IPS-15b (cell line): ENCODE measurements at regions not wholly inside any gene's neighbourhood (a gene's known extent, or its start where the extent isn't known, plus 50 kb on each side); places are given as distances from the start of the nearest gene placed in this dataset.

ENCODE experiments used
- H3K27me3 ChIP-seq: one replicate; pipeline ENCODE4 v1.6.1; 2013; ENCODE audit warnings: low read length; ENCODE audit not compliant: control insufficient read depth, insufficient read depth
- H3K36me3 ChIP-seq: one replicate; pipeline ENCODE4 v1.6.1; 2013; ENCODE audit warnings: low read length; ENCODE audit not compliant: control insufficient read depth, insufficient read depth
- H3K4me1 ChIP-seq: one replicate; pipeline ENCODE4 v1.6.1; 2013; ENCODE audit warnings: mild to moderate bottlenecking, low read length; ENCODE audit not compliant: control insufficient read depth, insufficient read depth
- H3K4me3 ChIP-seq: one replicate; pipeline ENCODE4 v1.5.1; 2013; ENCODE audit warnings: low read depth, low read length
- H3K9ac ChIP-seq: one replicate; pipeline ENCODE4 v1.6.1; 2013; ENCODE audit warnings: low read depth, mild to moderate bottlenecking, low read length
- H3K9me3 ChIP-seq: one replicate; pipeline ENCODE4 v1.6.1; 2013; ENCODE audit warnings: mild to moderate bottlenecking, low read length; ENCODE audit not compliant: control insufficient read depth, insufficient read depth

- no peaks in the 10 kb centered on the region for H3K36me3 ChIP-seq
- peaks cover 8% of the 10 kb centered on the region for H3K27me3 ChIP-seq
- no peak overlapping the region for H3K9ac ChIP-seq
- peaks cover 3% of the 10 kb centered on the region for H3K4me1 ChIP-seq
- no peak overlapping the region for H3K4me3 ChIP-seq
- no peaks in the 10 kb centered on the region for H3K9me3 ChIP-seq
Measured at GRCh38 chr16:49012961-49013726, 268.5 kb downstream of the CBLN1 start.

GRCh38 chr16:49011901-49012300 is 269.7 kb downstream of the CBLN1 start:
- Histone ChIP-seq H3K9me3 (no peaks in the 10 kb centered on the region), H3K4me3 (no peak overlapping the region), H3K4me1 (peaks cover 3% of the 10 kb centered on the region), H3K9ac (no peak overlapping the region), H3K36me3 (no peaks in the 10 kb centered on the region), H3K27me3 (peaks cover 8% of the 10 kb centered on the region)

- Histone ChIP-seq H3K36me3 (no peaks in the 10 kb centered on the region), H3K9ac (no peak overlapping the region), H3K27me3 (peaks cover 8% of the 10 kb centered on the region), H3K4me3 (no peak overlapping the region), H3K4me1 (peaks cover 3% of the 10 kb centered on the region), H3K9me3 (no peaks in the 10 kb centered on the region)
Measured at GRCh38 chr16:49010879-49011278, 270.8 kb downstream of the CBLN1 start.

GRCh38 chr16:49010396-49010795 is 271.2 kb downstream of the CBLN1 start:
- H3K36me3 ChIP-seq, result no peaks in the 10 kb centered on the region
- H3K27me3 ChIP-seq, result peaks cover 6% of the 10 kb centered on the region
- no peak overlapping the region for H3K9ac ChIP-seq
- H3K4me1 ChIP-seq, result no peaks in the 10 kb centered on the region
- H3K4me3 ChIP-seq, result no peak overlapping the region
- no peaks in the 10 kb centered on the region for H3K9me3 ChIP-seq

GRCh38 chr16:49009204-49009603 is 272.4 kb downstream of the CBLN1 start:
- Histone ChIP-seq H3K27me3 (no peaks in the 10 kb centered on the region), H3K4me1 (no peaks in the 10 kb centered on the region), H3K9ac (no peak overlapping the region), H3K4me3 (no peak overlapping the region), H3K9me3 (no peaks in the 10 kb centered on the region), H3K36me3 (no peaks in the 10 kb centered on the region)

GRCh38 chr16:49003992-49004391 is 277.6 kb downstream of the CBLN1 start:
- Histone ChIP-seq H3K9ac (no peak overlapping the region), H3K27me3 (no peaks in the 10 kb centered on the region), H3K4me1 (no peaks in the 10 kb centered on the region), H3K4me3 (no peak overlapping the region), H3K36me3 (no peaks in the 10 kb centered on the region), H3K9me3 (no peaks in the 10 kb centered on the region)

GRCh38 chr16:49003022-49003421 is 278.6 kb downstream of the CBLN1 start:
- Histone ChIP-seq H3K9me3 (no peaks in the 10 kb centered on the region), H3K36me3 (no peaks in the 10 kb centered on the region), H3K4me1 (no peaks in the 10 kb centered on the region), H3K27me3 (no peaks in the 10 kb centered on the region), H3K4me3 (no peak overlapping the region), H3K9ac (no peak overlapping the region)

GRCh38 chr16:49000594-49000993 is 281.0 kb downstream of the CBLN1 start:
- Histone ChIP-seq H3K4me3 (no peak overlapping the region), H3K27me3 (no peaks in the 10 kb centered on the region), H3K9me3 (no peaks in the 10 kb centered on the region), H3K36me3 (no peaks in the 10 kb centered on the region), H3K9ac (no peak overlapping the region), H3K4me1 (no peaks in the 10 kb centered on the region)

GRCh38 chr16:48999508-48999907 is 282.1 kb downstream of the CBLN1 start:
- Histone ChIP-seq H3K27me3 (no peaks in the 10 kb centered on the region), H3K36me3 (no peaks in the 10 kb centered on the region), H3K9me3 (no peaks in the 10 kb centered on the region), H3K4me3 (no peak overlapping the region), H3K9ac (no peak overlapping the region), H3K4me1 (no peaks in the 10 kb centered on the region)

GRCh38 chr16:48999044-48999443 is 282.6 kb downstream of the CBLN1 start:
- Histone ChIP-seq H3K36me3 (no peaks in the 10 kb centered on the region), H3K4me3 (no peak overlapping the region), H3K27me3 (no peaks in the 10 kb centered on the region), H3K4me1 (no peaks in the 10 kb centered on the region), H3K9me3 (no peaks in the 10 kb centered on the region), H3K9ac (no peak overlapping the region)

GRCh38 chr16:48997946-48998345 is 283.7 kb downstream of the CBLN1 start:
- H3K9ac ChIP-seq, result no peak overlapping the region

GRCh38 chr16:48997081-48997615 is 284.5 kb downstream of the CBLN1 start:
- Histone ChIP-seq H3K4me3 (no peak overlapping the region), H3K9ac (no peak overlapping the region), H3K27me3 (no peaks in the 10 kb centered on the region), H3K9me3 (no peaks in the 10 kb centered on the region), H3K36me3 (no peaks in the 10 kb centered on the region), H3K4me1 (no peaks in the 10 kb centered on the region)

More at GRCh38 chr16:48997946-48998345, 283.7 kb downstream of the CBLN1 start:
- Histone ChIP-seq H3K9me3 (no peaks in the 10 kb centered on the region), H3K36me3 (no peaks in the 10 kb centered on the region), H3K4me1 (no peaks in the 10 kb centered on the region), H3K4me3 (no peak overlapping the region), H3K27me3 (no peaks in the 10 kb centered on the region)
